Natural killer cell (primary cell): ENCODE measurements at regions not wholly inside any gene's neighbourhood (a gene's known extent, or its start where the extent isn't known, plus 50 kb on each side); places are given as distances from the start of the nearest gene placed in this dataset.

ENCODE experiments used
- ATAC-seq, 3 donors: fragments of 150-1000 bp in 2 of 3; fragments of 200-7000 bp in 1 of 3; cut with Tn5 transposase; 1 replicate in 1 of 3; 2 replicates in 2 of 3; pipeline ENCODE4 v1.10.0; 2021; ENCODE audit warnings: mild to moderate bottlenecking in 2 of 3, moderate library complexity in 2 of 3
- DNase-seq, 2 donors: peaks; one replicate each; pipeline versions ENCODE4 v3.0.0 to v3.0.0-alpha.2; 2013 to 2021; ENCODE audit warnings: mixed read lengths in 1 of 2
- H3K27ac ChIP-seq: one replicate; pipeline ENCODE4 v1.5.1; 2013; ENCODE audit warnings: mild to moderate bottlenecking, low read length
- H3K27me3 ChIP-seq: one replicate; pipeline ENCODE4 v1.6.1; 2013; ENCODE audit warnings: low read length; ENCODE audit not compliant: control insufficient read depth, insufficient read depth
- H3K36me3 ChIP-seq: one replicate; pipeline ENCODE4 v1.6.1; 2013; ENCODE audit warnings: low read length; ENCODE audit not compliant: control insufficient read depth, insufficient read depth
- H3K4me1 ChIP-seq: one replicate; pipeline ENCODE4 v1.6.1; 2013; ENCODE audit warnings: low read length; ENCODE audit not compliant: control insufficient read depth, insufficient read depth
- H3K4me3 ChIP-seq: one replicate; pipeline ENCODE4 v1.5.1; 2013; ENCODE audit warnings: low read length
- H3K9me3 ChIP-seq: one replicate; pipeline ENCODE4 v1.6.1; 2013; ENCODE audit warnings: low read length; ENCODE audit not compliant: control insufficient read depth, insufficient read depth
- H3K27ac Mint-ChIP-seq, 2 donors: one replicate each; pipeline ENCODE4 v1.8.0; 2022; ENCODE audit warnings: mild to moderate bottlenecking in 2 of 2, mixed read lengths in 2 of 2, moderate library complexity in 1 of 2
- H3K27me3 Mint-ChIP-seq, 2 donors: one replicate each; pipeline ENCODE4 v1.8.0; 2022; ENCODE audit warnings: low read depth in 2 of 2, mixed read lengths in 2 of 2
- H3K36me3 Mint-ChIP-seq: one replicate; pipeline ENCODE4 v1.8.0; 2022; ENCODE audit warnings: mixed read lengths
- H3K4me1 Mint-ChIP-seq, 2 donors: one replicate each; pipeline ENCODE4 v1.8.0; 2022; ENCODE audit warnings: mixed read lengths in 2 of 2
- H3K4me3 Mint-ChIP-seq: one replicate; pipeline ENCODE4 v1.8.0; 2022; ENCODE audit warnings: mild to moderate bottlenecking, moderate library complexity, mixed read lengths
- H3K9me3 Mint-ChIP-seq, 2 donors: one replicate each; pipeline ENCODE4 v1.8.0; 2022; ENCODE audit warnings: mixed read lengths in 2 of 2
- CTCF ChIP-seq: fragments of 200-600 bp; IDR thresholded peaks from one replicate; pipeline ENCODE4 v1.8.0; 2022; ENCODE audit warnings: antibody characterized with exemption
- WGBS: methylation state at CpG from one replicate; pipeline ENCODE4 v1.1.7; 2013; ENCODE audit warnings: missing lambda C conversion rate; ENCODE audit not compliant: insufficient coverage; 5-methylcytosine and 5-hydroxymethylcytosine counted together
- intact Hi-C: fragments of 100-400 bp; cut with micrococcal nuclease; formaldehyde crosslinking; loops from one replicate; pipeline ENCODE4 v1.14.2; 2022

- no peak for ATAC-seq
- no peaks in the 10 kb centered on the region for H3K36me3 ChIP-seq
- no peaks in the 10 kb centered on the region for H3K27me3 ChIP-seq
- H3K27ac ChIP-seq, result no peak overlapping the region
- TF ChIP-seq CTCF, result no peak
- Mint-ChIP-seq H3K4me1 (no peaks in the 10 kb centered on the region), H3K4me3 (no peak overlapping the region), H3K27me3 (no peaks in the 10 kb centered on the region), H3K36me3 (no peaks in the 10 kb centered on the region), H3K9me3 (no peaks in the 10 kb centered on the region), H3K27ac (no peak overlapping the region)
- intact Hi-C loops, result no loop called here
- no peak for DNase-seq
- no peaks in the 10 kb centered on the region for H3K9me3 ChIP-seq
- no peak overlapping the region for H3K4me3 ChIP-seq
- H3K4me1 ChIP-seq, result no peaks in the 10 kb centered on the region
- WGBS, result 86% methylated on average over 4 of the region's 4 CpGs
Measured at GRCh38 chr12:69129564-69129963, 109.8 kb upstream of the CPSF6 start.

GRCh38 chr12:69130064-69130463 is 109.3 kb upstream of the CPSF6 start:
- TF ChIP-seq CTCF, result no peak
- H3K36me3 ChIP-seq, result no peaks in the 10 kb centered on the region
- no peaks in the 10 kb centered on the region for H3K4me1 ChIP-seq
- H3K27ac ChIP-seq, result no peak overlapping the region
- no peak for ATAC-seq
- Mint-ChIP-seq H3K36me3 (no peaks in the 10 kb centered on the region), H3K27me3 (no peaks in the 10 kb centered on the region), H3K9me3 (no peaks in the 10 kb centered on the region), H3K4me3 (no peak overlapping the region), H3K27ac (no peak overlapping the region), H3K4me1 (no peaks in the 10 kb centered on the region)
- H3K9me3 ChIP-seq, result no peaks in the 10 kb centered on the region
- intact Hi-C loops, result no loop called here
- no peak overlapping the region for H3K4me3 ChIP-seq
- no peaks in the 10 kb centered on the region for H3K27me3 ChIP-seq
- no peak for DNase-seq

GRCh38 chr12:69131077-69131476 is 108.3 kb upstream of the CPSF6 start:
- intact Hi-C loops, result no loop called here
- WGBS, result 64% methylated on average over 1 of the region's 1 CpG
- DNase-seq (no peak), ATAC-seq (no peak)
- H3K27me3 Mint-ChIP-seq, result no peaks in the 10 kb centered on the region
- Histone ChIP-seq H3K36me3 (no peaks in the 10 kb centered on the region), H3K4me3 (no peak overlapping the region), H3K4me1 (no peaks in the 10 kb centered on the region), H3K9me3 (no peaks in the 10 kb centered on the region), H3K27me3 (no peaks in the 10 kb centered on the region), H3K27ac (no peak overlapping the region)
- no peaks in the 10 kb centered on the region for H3K36me3 Mint-ChIP-seq
- no peak overlapping the region for H3K27ac Mint-ChIP-seq
- H3K9me3 Mint-ChIP-seq, result no peaks in the 10 kb centered on the region
- no peak overlapping the region for H3K4me3 Mint-ChIP-seq
- H3K4me1 Mint-ChIP-seq, result no peaks in the 10 kb centered on the region
- no peak for TF ChIP-seq CTCF

- peaks cover 4 to 7% of the 10 kb centered on the region in 2 donors for H3K27me3 Mint-ChIP-seq
- no peak for DNase-seq
- Histone ChIP-seq H3K36me3 (no peaks in the 10 kb centered on the region), H3K27me3 (no peaks in the 10 kb centered on the region), H3K9me3 (peaks cover 13% of the 10 kb centered on the region), H3K27ac (no peak overlapping the region), H3K4me3 (no peak overlapping the region), H3K4me1 (no peaks in the 10 kb centered on the region)
- intact Hi-C loops, result no loop called here
- 75% methylated on average over 2 of the region's 2 CpGs for WGBS
- TF ChIP-seq CTCF, result no peak
- peaks cover 0 to 5% of the 10 kb centered on the region in 2 donors for H3K9me3 Mint-ChIP-seq
- ATAC-seq, result no peak
- no peak overlapping the region for H3K27ac Mint-ChIP-seq
- H3K4me1 Mint-ChIP-seq, result no peaks in the 10 kb centered on the region
- peaks cover 23% of the 10 kb centered on the region for H3K36me3 Mint-ChIP-seq
- no peak overlapping the region for H3K4me3 Mint-ChIP-seq
Measured at GRCh38 chr12:69136931-69137613, 102.3 kb upstream of the CPSF6 start.
